CMK (cell line): ENCODE measurements at regions not wholly inside any gene's neighbourhood (a gene's known extent, or its start where the extent isn't known, plus 50 kb on each side); places are given as distances from the start of the nearest gene placed in this dataset.

Source experiments
- DNase-seq: peaks from one replicate; pipeline ENCODE4 v3.0.0-alpha.2; 2010; ENCODE audit warnings: low read depth

GRCh38 chr12:91311081-91311480, 128.5 kb upstream of the DCN start:
- no peak for DNase-seq

- DNase-seq, result no peak
Observed at GRCh38 chr12:91309450-91309849, 126.8 kb upstream of the DCN start.

- DNase-seq, result no peak
Observed at GRCh38 chr12:91307957-91308670, 125.5 kb upstream of the DCN start.

GRCh38 chr12:91290354-91290753, 107.7 kb upstream of the DCN start:
- no peak for DNase-seq

- no peak for DNase-seq
Observed at GRCh38 chr12:91289906-91290305, 107.3 kb upstream of the DCN start.

GRCh38 chr12:91289072-91289471, 106.5 kb upstream of the DCN start:
- no peak for DNase-seq

GRCh38 chr12:91287753-91288152, 105.1 kb upstream of the DCN start:
- DNase-seq, result no peak

- DNase-seq, result no peak
Observed at GRCh38 chr12:91278126-91278525, 95.5 kb upstream of the DCN start.

- DNase-seq, result no peak
Observed at GRCh38 chr12:91276509-91276908, 93.9 kb upstream of the DCN start.

GRCh38 chr12:91275321-91275720, 92.7 kb upstream of the DCN start:
- DNase-seq, result no peak

GRCh38 chr12:91274916-91275315, 92.3 kb upstream of the DCN start:
- no peak for DNase-seq

GRCh38 chr12:91273560-91273959, 90.9 kb upstream of the DCN start:
- DNase-seq, result no peak

- no peak for DNase-seq
Observed at GRCh38 chr12:91272461-91273063, 89.9 kb upstream of the DCN start.

GRCh38 chr12:91271185-91271584, 88.6 kb upstream of the DCN start:
- no peak for DNase-seq

GRCh38 chr12:91267039-91267438, 84.4 kb upstream of the DCN start:
- DNase-seq, result no peak

GRCh38 chr12:91264178-91264577, 81.6 kb upstream of the DCN start:
- DNase-seq, result no peak

GRCh38 chr12:91261820-91262676, 79.4 kb upstream of the DCN start:
- DNase-seq, result no peak

GRCh38 chr12:91256411-91256810, 73.8 kb upstream of the DCN start:
- DNase-seq, result no peak

- DNase-seq, result no peak
Observed at GRCh38 chr12:91252341-91252740, 69.7 kb upstream of the DCN start.

GRCh38 chr12:91250273-91250665, 67.7 kb upstream of the DCN start:
- no peak for DNase-seq

GRCh38 chr12:91249518-91250272, 67.1 kb upstream of the DCN start:
- DNase-seq, result no peak

GRCh38 chr12:91249054-91249453, 66.4 kb upstream of the DCN start:
- DNase-seq, result no peak
